Keratinocyte (primary cell): ENCODE measurements at regions not wholly inside any gene's neighbourhood (a gene's known extent, or its start where the extent isn't known, plus 50 kb on each side); places are given as distances from the start of the nearest gene placed in this dataset.

ENCODE experiments used
- DNase-seq: peaks from one replicate; pipeline ENCODE4 v3.0.0-alpha.2; 2011; ENCODE audit warnings: low read depth, missing footprints, low spot score
- FAIRE-seq: peaks from 2 replicates; lab custom pipeline; 2011; peaks lifted over from hg19 to GRCh38; lab: Jason Lieb, UNC
- H2AFZ ChIP-seq: 2 replicates; pipeline ENCODE4 v1.6.0; 2012; ENCODE audit warnings: low read length, control low read depth, inconsistent platforms; ENCODE audit not compliant: control insufficient read depth
- H3K27ac ChIP-seq: 2 replicates; pipeline ENCODE4 v1.5.1; 2011; ENCODE audit warnings: low read length; ENCODE audit not compliant: control insufficient read depth, insufficient read depth
- H3K27me3 ChIP-seq: 3 replicates; pipeline ENCODE4 v1.6.0; 2011; ENCODE audit warnings: low read length; ENCODE audit not compliant: control insufficient read depth, insufficient read depth; ENCODE audit errors: extremely low read depth
- H3K36me3 ChIP-seq, 2 experiments: 2 replicates in 1 of 2; 3 replicates in 1 of 2; pipeline ENCODE4 v1.5.1; 2011; ENCODE audit warnings: low read length in 2 of 2, mild to moderate bottlenecking in 1 of 2; ENCODE audit not compliant: control insufficient read depth in 2 of 2, insufficient read depth in 2 of 2; ENCODE audit errors: extremely low read depth in 1 of 2
- H3K4me1 ChIP-seq: 3 replicates; pipeline ENCODE4 v1.5.1; 2011; ENCODE audit warnings: low read length; ENCODE audit not compliant: control insufficient read depth, insufficient read depth; ENCODE audit errors: extremely low read depth
- H3K4me2 ChIP-seq: 3 replicates; pipeline ENCODE4 v1.6.0; 2011; ENCODE audit warnings: low read depth, low read length; ENCODE audit not compliant: control insufficient read depth, insufficient read depth; ENCODE audit errors: extremely low read depth
- H3K4me3 ChIP-seq, 3 experiments: fragments of 200-600 bp in 1 of 3; sonication (generic) in 1 of 3; 2 replicates in 2 of 3; 3 replicates in 1 of 3; pipeline ENCODE4 v1.5.1; 2011 to 2016; ENCODE audit warnings: low read length in 3 of 3, mild to moderate bottlenecking in 3 of 3, control low read depth in 2 of 3, inconsistent platforms in 1 of 3, low read depth in 1 of 3, mixed read lengths in 1 of 3, mixed run types in 1 of 3, moderate library complexity in 1 of 3; ENCODE audit not compliant: control insufficient read depth in 2 of 3, insufficient read depth in 2 of 3; ENCODE audit errors: extremely low read depth in 1 of 3
- H3K79me2 ChIP-seq: 2 replicates; pipeline ENCODE4 v1.6.0; 2012; ENCODE audit warnings: low read length; ENCODE audit not compliant: control insufficient read depth, insufficient read depth
- H3K9ac ChIP-seq: 3 replicates; pipeline ENCODE4 v1.6.0; 2011; ENCODE audit warnings: low read length; ENCODE audit not compliant: control insufficient read depth, insufficient read depth; ENCODE audit errors: extremely low read depth
- H3K9me1 ChIP-seq: 3 replicates; pipeline ENCODE4 v1.6.0; 2011; ENCODE audit warnings: low read length; ENCODE audit not compliant: control insufficient read depth, insufficient read depth; ENCODE audit errors: extremely low read depth
- H3K9me3 ChIP-seq: 2 replicates; pipeline ENCODE4 v1.5.1; 2012; ENCODE audit warnings: low read depth, low read length; ENCODE audit not compliant: control insufficient read depth
- H4K20me1 ChIP-seq: 3 replicates; pipeline ENCODE4 v1.6.0; 2011; ENCODE audit warnings: low read length; ENCODE audit not compliant: control insufficient read depth, insufficient read depth; ENCODE audit errors: extremely low read depth
- EZH2 ChIP-seq: IDR thresholded peaks from one replicate; pipeline ENCODE4 v1.6.1; 2012; ENCODE audit warnings: inconsistent platforms, mild to moderate bottlenecking, low read length, moderate library complexity
- dilution Hi-C: fragments of 300-500 bp; cut with MboI; formaldehyde crosslinking; loops from one replicate; pipeline ENCODE4 v1.7.0; 2020; ENCODE audit warnings: low sequenced_read_pairs; ENCODE audit not compliant: extremely low pct_ligation_motif_present
- TF ChIP-seq, protein P1 (sequence below), 3 experiments: IDR thresholded peaks in 1 of 3; conservative IDR thresholded peaks in 1 of 3; optimal IDR thresholded peaks in 1 of 3; 2 replicates in 2 of 3; 3 replicates in 1 of 3; pipeline versions ENCODE3 to v1.5.1; 2011; ENCODE audit warnings: low read length in 3 of 3, mild to moderate bottlenecking in 3 of 3, moderate library complexity in 2 of 3, control low read depth in 1 of 3, inconsistent platforms in 1 of 3; ENCODE audit not compliant: insufficient read depth in 2 of 3; ENCODE audit errors: extremely low read depth in 1 of 3

DNA sequence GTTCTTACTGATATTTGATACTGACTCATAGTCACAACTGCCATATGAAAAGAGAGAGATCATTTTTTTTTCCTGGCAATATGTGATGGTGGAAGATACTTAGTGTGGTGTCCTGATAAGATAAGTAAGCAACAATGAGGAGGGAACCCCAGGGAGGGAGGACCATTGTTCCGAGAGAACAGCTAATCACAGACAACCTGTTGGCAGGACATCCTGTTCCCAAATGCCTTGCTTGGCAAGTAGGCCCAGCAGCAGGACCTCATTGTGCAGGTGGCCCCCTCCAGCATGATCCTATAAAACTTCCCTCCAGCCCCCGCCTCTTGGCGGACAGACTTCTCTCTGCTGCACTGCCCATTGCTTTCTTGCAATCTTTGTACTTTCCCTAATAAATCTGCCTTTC lies 329.4 kb upstream of the CHRM3 start:
- no peak for FAIRE-seq
- dilution Hi-C loops = no loop called here

DNA sequence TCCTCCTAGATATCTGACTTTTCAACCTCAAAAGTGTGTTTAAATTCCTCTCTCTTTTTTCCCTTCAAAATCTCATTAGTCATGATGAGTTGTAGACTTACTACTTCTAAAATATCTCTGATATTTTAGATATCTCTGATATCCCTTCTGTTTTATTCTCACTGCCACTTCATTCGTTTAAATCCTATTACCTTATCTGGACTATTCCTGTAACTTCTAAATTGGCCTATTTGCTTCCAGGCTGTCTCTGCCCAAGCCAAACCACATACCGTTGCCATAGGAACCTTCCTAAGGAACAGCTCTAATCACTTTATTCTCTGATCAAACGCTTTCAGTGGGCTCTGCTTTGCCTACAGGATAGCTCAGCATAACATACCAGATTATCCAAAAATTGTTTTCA lies 333.1 kb upstream of the CHRM3 start:
- H3K27ac ChIP-seq = no peak overlapping the region
- no peaks in the 10 kb centered on the region for H3K79me2 ChIP-seq
- no peaks in the 10 kb centered on the region for H3K9me1 ChIP-seq
- H3K9me3 ChIP-seq = no peaks in the 10 kb centered on the region
- no peak overlapping the region for H3K9ac ChIP-seq
- no peak overlapping the region for H3K4me3 ChIP-seq
- DNase-seq = no peak
- no peak overlapping the region for H2AFZ ChIP-seq
- TF ChIP-seq, protein P1, sequence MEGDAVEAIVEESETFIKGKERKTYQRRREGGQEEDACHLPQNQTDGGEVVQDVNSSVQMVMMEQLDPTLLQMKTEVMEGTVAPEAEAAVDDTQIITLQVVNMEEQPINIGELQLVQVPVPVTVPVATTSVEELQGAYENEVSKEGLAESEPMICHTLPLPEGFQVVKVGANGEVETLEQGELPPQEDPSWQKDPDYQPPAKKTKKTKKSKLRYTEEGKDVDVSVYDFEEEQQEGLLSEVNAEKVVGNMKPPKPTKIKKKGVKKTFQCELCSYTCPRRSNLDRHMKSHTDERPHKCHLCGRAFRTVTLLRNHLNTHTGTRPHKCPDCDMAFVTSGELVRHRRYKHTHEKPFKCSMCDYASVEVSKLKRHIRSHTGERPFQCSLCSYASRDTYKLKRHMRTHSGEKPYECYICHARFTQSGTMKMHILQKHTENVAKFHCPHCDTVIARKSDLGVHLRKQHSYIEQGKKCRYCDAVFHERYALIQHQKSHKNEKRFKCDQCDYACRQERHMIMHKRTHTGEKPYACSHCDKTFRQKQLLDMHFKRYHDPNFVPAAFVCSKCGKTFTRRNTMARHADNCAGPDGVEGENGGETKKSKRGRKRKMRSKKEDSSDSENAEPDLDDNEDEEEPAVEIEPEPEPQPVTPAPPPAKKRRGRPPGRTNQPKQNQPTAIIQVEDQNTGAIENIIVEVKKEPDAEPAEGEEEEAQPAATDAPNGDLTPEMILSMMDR (optimal IDR thresholded peaks at IDR 0.05 in 1 of 3, IDR thresholded peaks at IDR 0.05 in 1 of 3, conservative IDR thresholded peaks at IDR 0.05 in 1 of 3; ENCODE audit: extremely low read depth in 1 of 3, insufficient read depth in 2 of 3, low read length in 3 of 3) = no peak
- TF ChIP-seq EZH2 = no peak
- no peaks in the 10 kb centered on the region for H4K20me1 ChIP-seq
- no peaks in the 10 kb centered on the region for H3K36me3 ChIP-seq
- H3K4me2 ChIP-seq = no peak overlapping the region
- no peaks in the 10 kb centered on the region for H3K27me3 ChIP-seq
- dilution Hi-C loops = no loop called here
- H3K4me1 ChIP-seq = no peaks in the 10 kb centered on the region
- FAIRE-seq = no peak

More for the DNA sequence above, 329.4 kb upstream of the CHRM3 start:
- H3K27me3 ChIP-seq = no peaks in the 10 kb centered on the region
- no peak overlapping the region for H3K27ac ChIP-seq
- H3K36me3 ChIP-seq = no peaks in the 10 kb centered on the region
- TF ChIP-seq, protein P1 (optimal IDR thresholded peaks at IDR 0.05 in 1 of 3, IDR thresholded peaks at IDR 0.05 in 1 of 3, conservative IDR thresholded peaks at IDR 0.05 in 1 of 3; ENCODE audit: extremely low read depth in 1 of 3, insufficient read depth in 2 of 3, low read length in 3 of 3) = no peak
- TF ChIP-seq EZH2 = no peak
- peaks cover 2% of the 10 kb centered on the region for H3K9me3 ChIP-seq
- H3K9ac ChIP-seq = no peak overlapping the region
- H3K4me3 ChIP-seq = no peak overlapping the region
- no peak overlapping the region for H3K4me2 ChIP-seq
- no peaks in the 10 kb centered on the region for H3K79me2 ChIP-seq
- H3K4me1 ChIP-seq = no peaks in the 10 kb centered on the region
- DNase-seq = no peak
- H4K20me1 ChIP-seq = no peaks in the 10 kb centered on the region
- no peak overlapping the region for H2AFZ ChIP-seq
- no peaks in the 10 kb centered on the region for H3K9me1 ChIP-seq
